CD4-positive, alpha-beta T cell (primary cell): ENCODE measurements at regions not wholly inside any gene's neighbourhood (a gene's known extent, or its start where the extent isn't known, plus 50 kb on each side); places are given as distances from the start of the nearest gene placed in this dataset.
A peak's percentile ranks its signal among the peaks of the same experiment; 100 is the strongest.

ENCODE experiments used
- ATAC-seq: fragments of 200-7000 bp; cut with Tn5 transposase; one replicate; pipeline ENCODE4 v1.10.0; 2022; ENCODE audit warnings: mild to moderate bottlenecking; ENCODE audit not compliant: poor library complexity
- CTCF ChIA-PET: fragments of 350-600 bp; sonication (Branson Sonifier 250); formaldehyde crosslinking; loops from one replicate; lab custom pipeline; 2021; ENCODE audit warnings: antibody characterized with exemption, inconsistent platforms; lab: Charles Lee
- POLR2A ChIA-PET: fragments of 350-600 bp; sonication (Branson Sonifier 250); formaldehyde crosslinking; loops from one replicate; lab custom pipeline; 2021; ENCODE audit warnings: antibody characterized with exemption, inconsistent platforms; lab: Charles Lee
- DNase-seq, 14 experiments: peaks; one replicate each; pipeline ENCODE4 v3.0.0-alpha.2; 2013 to 2020; ENCODE audit warnings: mixed read lengths in 2 of 14
- H3K27ac ChIP-seq, 2 donors: one replicate each; pipeline versions ENCODE4 v1.5.1 to v1.7.0; 2013; ENCODE audit warnings: low read length in 2 of 2, low read depth in 1 of 2, mild to moderate bottlenecking in 1 of 2
- H3K27me3 ChIP-seq, 2 experiments: 1 replicate in 1 of 2; 2 replicates in 1 of 2; pipeline versions ENCODE4 v1.6.1 to v1.7.0; 2013; ENCODE audit warnings: low read length in 2 of 2, control low read depth in 1 of 2, mild to moderate bottlenecking in 1 of 2, moderate library complexity in 1 of 2; ENCODE audit not compliant: insufficient read depth in 2 of 2, control insufficient read depth in 1 of 2
- H3K36me3 ChIP-seq: one replicate; pipeline ENCODE4 v1.6.1; 2013; ENCODE audit warnings: low read length, control low read depth; ENCODE audit not compliant: insufficient read depth
- H3K4me1 ChIP-seq: one replicate; pipeline ENCODE4 v1.6.1; 2013; ENCODE audit warnings: low read length, control low read depth; ENCODE audit not compliant: insufficient read depth
- H3K4me3 ChIP-seq: one replicate; pipeline ENCODE4 v1.5.1; 2013; ENCODE audit warnings: mild to moderate bottlenecking, low read length, moderate library complexity
- H3K9me3 ChIP-seq, 2 experiments: 1 replicate in 1 of 2; 2 replicates in 1 of 2; pipeline versions ENCODE4 v1.6.1 to v1.7.0; 2013; ENCODE audit warnings: low read length in 2 of 2, mild to moderate bottlenecking in 2 of 2, control low read depth in 1 of 2, moderate library complexity in 1 of 2; ENCODE audit not compliant: control insufficient read depth in 1 of 2, insufficient read depth in 1 of 2
- H3K27ac Mint-ChIP-seq: one replicate; pipeline ENCODE4 v1.8.0; 2020; ENCODE audit warnings: mixed read lengths
- H3K27me3 Mint-ChIP-seq: one replicate; pipeline ENCODE4 v1.8.0; 2021; ENCODE audit warnings: mixed read lengths
- H3K36me3 Mint-ChIP-seq: one replicate; pipeline ENCODE4 v1.8.0; 2021; ENCODE audit warnings: low read depth, mixed read lengths
- H3K4me1 Mint-ChIP-seq: one replicate; pipeline ENCODE4 v1.8.0; 2021; ENCODE audit warnings: low read depth, mixed read lengths
- H3K4me3 Mint-ChIP-seq: one replicate; pipeline ENCODE4 v1.8.0; 2020; ENCODE audit warnings: mild to moderate bottlenecking, mixed read lengths
- H3K9me3 Mint-ChIP-seq: one replicate; pipeline ENCODE4 v1.8.0; 2020; ENCODE audit warnings: mixed read lengths
- CTCF ChIP-seq: fragments of 200-600 bp; IDR thresholded peaks from one replicate; pipeline ENCODE4 v1.8.0; 2022; ENCODE audit warnings: antibody characterized with exemption, mild to moderate bottlenecking
- intact Hi-C, 2 experiments: fragments of 100-400 bp; cut with DNase I in 1 of 2; cut with micrococcal nuclease in 1 of 2; formaldehyde crosslinking; loops; one replicate each; pipeline versions ENCODE4 v1.15.1 to v1.9.0; 2023 to 2025; cut with DNase I, micrococcal nuclease

GRCh38 chr5:58236498-58236897 is 223.4 kb downstream of the PLK2 start:
- DNase-seq: no peak
- Histone ChIP-seq H3K4me1 (no peaks in the 10 kb centered on the region), H3K27ac (no peak overlapping the region), H3K36me3 (no peaks in the 10 kb centered on the region), H3K27me3 (no peaks in the 10 kb centered on the region), H3K4me3 (no peak overlapping the region), H3K9me3 (no peaks in the 10 kb centered on the region)
- no peak for TF ChIP-seq CTCF
- H3K27me3 Mint-ChIP-seq: no peaks in the 10 kb centered on the region
- CTCF ChIA-PET: no interaction called here
- no peaks in the 10 kb centered on the region for H3K4me1 Mint-ChIP-seq
- intact Hi-C loops: no loop called here
- ATAC-seq: no peak
- no peak overlapping the region for H3K4me3 Mint-ChIP-seq
- H3K9me3 Mint-ChIP-seq: no peaks in the 10 kb centered on the region
- H3K27ac Mint-ChIP-seq: no peak overlapping the region
- H3K36me3 Mint-ChIP-seq: no peaks in the 10 kb centered on the region
- POLR2A ChIA-PET: no interaction called here

- ChIA-PET POLR2A (no interaction called here), CTCF (no interaction called here)
- no peaks in the 10 kb centered on the region for H3K9me3 Mint-ChIP-seq
- intact Hi-C loops: no loop called here
- no peak for TF ChIP-seq CTCF
- Histone ChIP-seq H3K27ac (no peak overlapping the region), H3K36me3 (no peaks in the 10 kb centered on the region), H3K27me3 (no peaks in the 10 kb centered on the region), H3K4me1 (no peaks in the 10 kb centered on the region), H3K4me3 (no peak overlapping the region), H3K9me3 (no peaks in the 10 kb centered on the region)
- DNase-seq: peak in 2 of 14 experiments; percentile 39 to 55
- no peak overlapping the region for H3K4me3 Mint-ChIP-seq
- no peaks in the 10 kb centered on the region for H3K4me1 Mint-ChIP-seq
- H3K27me3 Mint-ChIP-seq: no peaks in the 10 kb centered on the region
- H3K36me3 Mint-ChIP-seq: no peaks in the 10 kb centered on the region
- no peak overlapping the region for H3K27ac Mint-ChIP-seq
- ATAC-seq: no peak
These were observed 224.6 kb downstream of the PLK2 start for GRCh38 chr5:58235299-58235698.

DNA sequence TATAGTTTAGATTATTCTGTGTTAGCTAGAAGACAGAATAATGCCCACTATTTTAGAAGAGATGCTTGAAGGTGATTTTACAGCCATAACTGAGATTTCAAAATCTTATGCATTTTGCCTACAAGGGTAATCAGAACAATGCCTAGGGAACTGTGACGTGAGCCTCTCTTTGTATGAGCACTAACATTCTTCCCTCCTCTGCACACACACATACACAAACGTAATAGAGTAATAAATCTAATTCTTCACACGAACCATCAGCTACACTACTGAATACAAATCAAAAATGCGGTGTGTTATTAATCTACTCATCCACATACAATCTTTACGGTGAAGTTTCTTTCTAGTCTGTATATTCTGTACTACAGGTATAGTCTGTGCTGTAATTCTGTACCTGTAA is 227.8 kb downstream of the PLK2 start:
- Mint-ChIP-seq H3K9me3 (no peaks in the 10 kb centered on the region), H3K36me3 (no peaks in the 10 kb centered on the region), H3K27ac (no peak overlapping the region), H3K4me3 (no peak overlapping the region), H3K27me3 (no peaks in the 10 kb centered on the region), H3K4me1 (no peaks in the 10 kb centered on the region)
- ATAC-seq: no peak
- POLR2A ChIA-PET: no interaction called here
- intact Hi-C loops: no loop called here
- no peak for TF ChIP-seq CTCF
- Histone ChIP-seq H3K36me3 (no peaks in the 10 kb centered on the region), H3K27me3 (no peaks in the 10 kb centered on the region), H3K4me1 (no peaks in the 10 kb centered on the region), H3K9me3 (no peaks in the 10 kb centered on the region), H3K27ac (no peak overlapping the region), H3K4me3 (no peak overlapping the region)
- no peak for DNase-seq
- CTCF ChIA-PET: no interaction called here
